ENCODE measurements at regions not wholly inside any gene's neighbourhood (a gene's known extent, or its start where the extent isn't known, plus 50 kb on each side); places are given as distances from the start of the nearest gene placed in this dataset.

DNA sequence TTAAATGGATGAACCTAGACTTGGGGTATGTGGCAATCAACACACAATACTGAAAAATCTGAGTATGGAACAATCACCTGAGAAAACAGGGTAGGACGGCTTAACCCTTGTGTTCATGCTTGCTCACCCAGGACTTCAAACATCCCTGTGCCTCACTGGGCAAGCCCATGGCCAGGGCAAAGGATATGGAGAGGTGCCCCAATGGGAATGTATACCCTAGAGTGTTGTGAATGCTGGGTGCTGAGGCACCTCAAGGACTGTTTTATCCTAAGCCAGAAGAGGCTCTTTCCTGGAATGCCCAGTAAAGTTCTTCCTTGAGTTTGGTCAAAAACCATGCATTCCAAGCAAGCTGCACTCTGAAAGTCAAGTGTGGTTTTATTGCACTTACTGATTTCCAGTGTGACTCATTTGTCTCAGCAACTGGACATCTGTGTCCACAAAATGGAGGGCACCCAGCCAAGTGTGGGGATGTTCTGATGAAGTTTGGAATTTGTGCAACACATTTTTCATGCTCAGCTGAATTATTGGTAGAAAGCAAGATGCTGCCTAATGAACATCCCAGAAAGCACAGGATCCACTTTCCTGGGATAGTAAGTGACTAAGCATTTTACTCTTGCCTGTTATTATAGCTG lies 531.3 kb downstream of the RFC3 start:
- H3K79me2 ChIP-seq (ENCODE audit: insufficient read depth, low read length): no peaks in the 10 kb centered on the region
- no peaks in the 10 kb centered on the region for H4K20me1 ChIP-seq (ENCODE audit: insufficient read depth)
- ChIA-PET CTCF (no interaction called here), POLR2A (no interaction called here), RAD21 (ENCODE audit: low non-redundant PET in 1 of 2, low total read pairs in 2 of 2, uncharacterized antibody in 2 of 2, unreplicated experiment in 2 of 2) (no interaction called here)
- no peaks in the 10 kb centered on the region for H3K36me3 ChIP-seq (ENCODE audit: control insufficient read depth in 1 of 2, insufficient read depth in 2 of 2, low read length in 2 of 2)
- H3K27ac ChIP-seq (ENCODE audit: low read depth, low read length): no peak overlapping the region
- no peak overlapping the region for H3K9ac ChIP-seq (ENCODE audit: low read length)
- H2AFZ ChIP-seq (ENCODE audit: low read depth, low read length, poor library complexity, severe bottlenecking): no peak overlapping the region
- intact Hi-C loops (cut with micrococcal nuclease): no loop called here
- no peak overlapping the region for H3K4me2 ChIP-seq (ENCODE audit: low read length)
- H3K4me1 ChIP-seq (ENCODE audit: control insufficient read depth in 1 of 2, insufficient read depth in 2 of 2, low read length in 2 of 2): peaks cover 0 to 9% of the 10 kb centered on the region in 2 experiments; a peak in 1 of 4 replicates
- no peak for DNase-seq (ENCODE audit: low read depth, low spot score)
- no peaks in the 10 kb centered on the region for H3K9me2 ChIP-seq (ENCODE audit: insufficient read depth)
- no peaks in the 10 kb centered on the region for H3K9me3 ChIP-seq (ENCODE audit: control insufficient read depth in 1 of 2, insufficient read depth in 1 of 2, low read depth in 1 of 2, low read length in 2 of 2)
- TF ChIP-seq ATF3 (IDR thresholded peaks at IDR 0.05) (no peak), YY1 (IDR thresholded peaks at IDR 0.05; ENCODE audit: extremely low read depth, insufficient replicate concordance, low read depth, low read length) (no peak), POLR2A (IDR thresholded peaks at IDR 0.05; ENCODE audit: borderline replicate concordance, extremely low read depth, insufficient read depth, insufficient read length) (no peak), POLR2AphosphoS5 (IDR thresholded peaks at IDR 0.05; ENCODE audit: low read depth, low read length) (no peak), FOSL1 (IDR thresholded peaks at IDR 0.05; ENCODE audit: low read depth) (no peak), ZNF274 (IDR thresholded peaks at IDR 0.05; ENCODE audit: low read depth, low read length) (no peak), ELF1 (IDR thresholded peaks at IDR 0.05; ENCODE audit: borderline replicate concordance, low read depth) (no peak), ZBTB33 (IDR thresholded peaks at IDR 0.05; ENCODE audit: extremely low read depth, insufficient replicate concordance, low read length) (no peak), RAD21 (IDR thresholded peaks at IDR 0.05; ENCODE audit: low read depth) (no peak), EGR1 (IDR thresholded peaks at IDR 0.05; ENCODE audit: low read depth) (no peak), CBX3 (IDR thresholded peaks at IDR 0.05; ENCODE audit: low read depth) (no peak), EZH2phosphoT487 (IDR thresholded peaks at IDR 0.05; ENCODE audit: borderline replicate concordance) (no peak)
- TF ChIP-seq, protein P1, sequence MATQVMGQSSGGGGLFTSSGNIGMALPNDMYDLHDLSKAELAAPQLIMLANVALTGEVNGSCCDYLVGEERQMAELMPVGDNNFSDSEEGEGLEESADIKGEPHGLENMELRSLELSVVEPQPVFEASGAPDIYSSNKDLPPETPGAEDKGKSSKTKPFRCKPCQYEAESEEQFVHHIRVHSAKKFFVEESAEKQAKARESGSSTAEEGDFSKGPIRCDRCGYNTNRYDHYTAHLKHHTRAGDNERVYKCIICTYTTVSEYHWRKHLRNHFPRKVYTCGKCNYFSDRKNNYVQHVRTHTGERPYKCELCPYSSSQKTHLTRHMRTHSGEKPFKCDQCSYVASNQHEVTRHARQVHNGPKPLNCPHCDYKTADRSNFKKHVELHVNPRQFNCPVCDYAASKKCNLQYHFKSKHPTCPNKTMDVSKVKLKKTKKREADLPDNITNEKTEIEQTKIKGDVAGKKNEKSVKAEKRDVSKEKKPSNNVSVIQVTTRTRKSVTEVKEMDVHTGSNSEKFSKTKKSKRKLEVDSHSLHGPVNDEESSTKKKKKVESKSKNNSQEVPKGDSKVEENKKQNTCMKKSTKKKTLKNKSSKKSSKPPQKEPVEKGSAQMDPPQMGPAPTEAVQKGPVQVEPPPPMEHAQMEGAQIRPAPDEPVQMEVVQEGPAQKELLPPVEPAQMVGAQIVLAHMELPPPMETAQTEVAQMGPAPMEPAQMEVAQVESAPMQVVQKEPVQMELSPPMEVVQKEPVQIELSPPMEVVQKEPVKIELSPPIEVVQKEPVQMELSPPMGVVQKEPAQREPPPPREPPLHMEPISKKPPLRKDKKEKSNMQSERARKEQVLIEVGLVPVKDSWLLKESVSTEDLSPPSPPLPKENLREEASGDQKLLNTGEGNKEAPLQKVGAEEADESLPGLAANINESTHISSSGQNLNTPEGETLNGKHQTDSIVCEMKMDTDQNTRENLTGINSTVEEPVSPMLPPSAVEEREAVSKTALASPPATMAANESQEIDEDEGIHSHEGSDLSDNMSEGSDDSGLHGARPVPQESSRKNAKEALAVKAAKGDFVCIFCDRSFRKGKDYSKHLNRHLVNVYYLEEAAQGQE (IDR thresholded peaks at IDR 0.05; ENCODE audit: low read depth): no peak
- TF ChIP-seq, protein P2, sequence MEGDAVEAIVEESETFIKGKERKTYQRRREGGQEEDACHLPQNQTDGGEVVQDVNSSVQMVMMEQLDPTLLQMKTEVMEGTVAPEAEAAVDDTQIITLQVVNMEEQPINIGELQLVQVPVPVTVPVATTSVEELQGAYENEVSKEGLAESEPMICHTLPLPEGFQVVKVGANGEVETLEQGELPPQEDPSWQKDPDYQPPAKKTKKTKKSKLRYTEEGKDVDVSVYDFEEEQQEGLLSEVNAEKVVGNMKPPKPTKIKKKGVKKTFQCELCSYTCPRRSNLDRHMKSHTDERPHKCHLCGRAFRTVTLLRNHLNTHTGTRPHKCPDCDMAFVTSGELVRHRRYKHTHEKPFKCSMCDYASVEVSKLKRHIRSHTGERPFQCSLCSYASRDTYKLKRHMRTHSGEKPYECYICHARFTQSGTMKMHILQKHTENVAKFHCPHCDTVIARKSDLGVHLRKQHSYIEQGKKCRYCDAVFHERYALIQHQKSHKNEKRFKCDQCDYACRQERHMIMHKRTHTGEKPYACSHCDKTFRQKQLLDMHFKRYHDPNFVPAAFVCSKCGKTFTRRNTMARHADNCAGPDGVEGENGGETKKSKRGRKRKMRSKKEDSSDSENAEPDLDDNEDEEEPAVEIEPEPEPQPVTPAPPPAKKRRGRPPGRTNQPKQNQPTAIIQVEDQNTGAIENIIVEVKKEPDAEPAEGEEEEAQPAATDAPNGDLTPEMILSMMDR (IDR thresholded peaks at IDR 0.05 in 2 of 3, conservative IDR thresholded peaks at IDR 0.05 in 1 of 3; ENCODE audit: borderline replicate concordance in 1 of 3, insufficient read depth in 1 of 3, low read depth in 2 of 3, low read length in 2 of 3): no peak
- H3K4me3 ChIP-seq (replicated peaks in 1 of 2; ENCODE audit: low read depth in 1 of 2, low read length in 2 of 2): no peak overlapping the region
- H3K27me3 ChIP-seq (ENCODE audit: insufficient read depth, low read length): no peaks in the 10 kb centered on the region
- no TSS peak for BruUV-seq (replicated peaks)
- peak; percentile 20; the same call in 1 of the 2 replicates for ATAC-seq
